DOHH2 (cell line): ENCODE measurements at regions not wholly inside any gene's neighbourhood (a gene's known extent, or its start where the extent isn't known, plus 50 kb on each side); places are given as distances from the start of the nearest gene placed in this dataset.

Source experiments
- EZH2phosphoT487 ChIP-seq: fragments of 200-600 bp; sonication (generic); IDR thresholded peaks from 2 replicates; pipeline ENCODE4 v1.6.1; 2017; ENCODE audit warnings: borderline replicate concordance, mild to moderate bottlenecking, antibody characterized with exemption, low read length, moderate library complexity, mixed read lengths
- TF ChIP-seq, protein P1 (sequence below): fragments of 200-600 bp; sonication (generic); IDR thresholded peaks from one replicate; pipeline ENCODE4 v1.5.1; 2014; ENCODE audit warnings: antibody characterized with exemption, mild to moderate bottlenecking, low read depth, low read length; ENCODE audit not compliant: poor library complexity, severe bottlenecking

DNA sequence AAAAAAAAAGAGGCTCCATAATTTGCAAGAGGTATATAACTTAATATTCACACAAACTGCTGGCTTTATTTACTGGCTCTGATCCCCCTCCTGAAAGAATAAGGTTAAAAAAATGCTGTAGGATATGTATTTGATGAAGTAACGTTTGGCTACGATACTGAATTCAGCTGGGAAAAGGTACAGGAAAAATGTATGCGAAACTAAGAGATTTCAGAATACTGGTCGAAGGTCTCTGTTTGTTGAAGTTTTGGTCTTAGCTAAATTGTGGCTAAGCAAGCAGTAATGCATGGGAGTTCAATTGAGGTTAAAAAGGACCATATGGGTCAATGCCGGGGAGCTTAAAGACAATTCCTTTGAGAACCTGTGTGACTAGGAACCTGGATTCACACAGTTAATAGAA is 355.5 kb upstream of the NCAM2 start:
- TF ChIP-seq, protein P1, sequence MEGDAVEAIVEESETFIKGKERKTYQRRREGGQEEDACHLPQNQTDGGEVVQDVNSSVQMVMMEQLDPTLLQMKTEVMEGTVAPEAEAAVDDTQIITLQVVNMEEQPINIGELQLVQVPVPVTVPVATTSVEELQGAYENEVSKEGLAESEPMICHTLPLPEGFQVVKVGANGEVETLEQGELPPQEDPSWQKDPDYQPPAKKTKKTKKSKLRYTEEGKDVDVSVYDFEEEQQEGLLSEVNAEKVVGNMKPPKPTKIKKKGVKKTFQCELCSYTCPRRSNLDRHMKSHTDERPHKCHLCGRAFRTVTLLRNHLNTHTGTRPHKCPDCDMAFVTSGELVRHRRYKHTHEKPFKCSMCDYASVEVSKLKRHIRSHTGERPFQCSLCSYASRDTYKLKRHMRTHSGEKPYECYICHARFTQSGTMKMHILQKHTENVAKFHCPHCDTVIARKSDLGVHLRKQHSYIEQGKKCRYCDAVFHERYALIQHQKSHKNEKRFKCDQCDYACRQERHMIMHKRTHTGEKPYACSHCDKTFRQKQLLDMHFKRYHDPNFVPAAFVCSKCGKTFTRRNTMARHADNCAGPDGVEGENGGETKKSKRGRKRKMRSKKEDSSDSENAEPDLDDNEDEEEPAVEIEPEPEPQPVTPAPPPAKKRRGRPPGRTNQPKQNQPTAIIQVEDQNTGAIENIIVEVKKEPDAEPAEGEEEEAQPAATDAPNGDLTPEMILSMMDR: no peak
- no peak for TF ChIP-seq EZH2phosphoT487
